ENCODE measurements at regions not wholly inside any gene's neighbourhood (a gene's known extent, or its start where the extent isn't known, plus 50 kb on each side); places are given as distances from the start of the nearest gene placed in this dataset.

DNA sequence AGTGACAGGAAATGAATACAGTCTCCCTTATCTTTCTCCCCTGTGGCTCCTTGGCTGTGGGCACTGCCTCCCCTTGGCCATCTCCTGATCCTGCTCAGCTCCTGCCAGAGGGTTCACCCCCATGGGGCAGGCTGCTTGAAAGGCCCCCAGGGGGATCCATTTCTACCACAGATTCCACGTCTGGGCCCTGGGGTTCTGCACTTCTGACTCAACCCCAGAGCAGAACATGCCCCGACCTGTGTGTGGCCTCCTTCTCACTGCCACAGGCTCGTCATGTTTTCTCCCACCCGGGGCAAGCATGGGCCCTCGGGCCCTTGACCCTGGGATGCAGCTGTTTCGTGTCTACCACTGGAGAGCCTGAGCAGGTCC is 122.2 kb downstream of the ACKR3 start:
- FAIRE-seq = no peak
- TF ChIP-seq, protein P1, sequence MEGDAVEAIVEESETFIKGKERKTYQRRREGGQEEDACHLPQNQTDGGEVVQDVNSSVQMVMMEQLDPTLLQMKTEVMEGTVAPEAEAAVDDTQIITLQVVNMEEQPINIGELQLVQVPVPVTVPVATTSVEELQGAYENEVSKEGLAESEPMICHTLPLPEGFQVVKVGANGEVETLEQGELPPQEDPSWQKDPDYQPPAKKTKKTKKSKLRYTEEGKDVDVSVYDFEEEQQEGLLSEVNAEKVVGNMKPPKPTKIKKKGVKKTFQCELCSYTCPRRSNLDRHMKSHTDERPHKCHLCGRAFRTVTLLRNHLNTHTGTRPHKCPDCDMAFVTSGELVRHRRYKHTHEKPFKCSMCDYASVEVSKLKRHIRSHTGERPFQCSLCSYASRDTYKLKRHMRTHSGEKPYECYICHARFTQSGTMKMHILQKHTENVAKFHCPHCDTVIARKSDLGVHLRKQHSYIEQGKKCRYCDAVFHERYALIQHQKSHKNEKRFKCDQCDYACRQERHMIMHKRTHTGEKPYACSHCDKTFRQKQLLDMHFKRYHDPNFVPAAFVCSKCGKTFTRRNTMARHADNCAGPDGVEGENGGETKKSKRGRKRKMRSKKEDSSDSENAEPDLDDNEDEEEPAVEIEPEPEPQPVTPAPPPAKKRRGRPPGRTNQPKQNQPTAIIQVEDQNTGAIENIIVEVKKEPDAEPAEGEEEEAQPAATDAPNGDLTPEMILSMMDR (IDR thresholded peaks at IDR 0.05; ENCODE audit: insufficient read depth, missing control alignments) = no peak
- no peak for DNase-seq (ENCODE audit: insufficient read length, low spot score)

DNA sequence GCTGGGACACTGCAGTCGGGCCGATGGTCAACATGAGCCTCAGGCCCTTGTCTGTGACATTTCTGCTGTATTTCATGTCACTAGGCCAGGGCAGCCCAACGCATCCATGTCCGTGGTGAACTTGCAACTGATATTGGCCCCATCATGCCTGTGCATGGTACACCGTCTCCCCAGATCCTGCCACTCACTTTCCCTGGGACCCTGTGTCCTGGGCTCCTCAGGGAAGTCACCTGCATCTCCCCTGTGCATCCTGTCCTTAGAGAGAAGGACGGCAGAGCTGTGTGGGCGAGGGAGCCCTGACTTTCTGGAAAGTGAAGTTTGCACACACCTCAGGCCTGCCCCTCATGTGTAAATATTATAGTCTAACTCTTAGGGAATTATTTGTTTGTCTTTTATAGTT is 123.3 kb downstream of the ACKR3 start:
- FAIRE-seq = no peak

DNA sequence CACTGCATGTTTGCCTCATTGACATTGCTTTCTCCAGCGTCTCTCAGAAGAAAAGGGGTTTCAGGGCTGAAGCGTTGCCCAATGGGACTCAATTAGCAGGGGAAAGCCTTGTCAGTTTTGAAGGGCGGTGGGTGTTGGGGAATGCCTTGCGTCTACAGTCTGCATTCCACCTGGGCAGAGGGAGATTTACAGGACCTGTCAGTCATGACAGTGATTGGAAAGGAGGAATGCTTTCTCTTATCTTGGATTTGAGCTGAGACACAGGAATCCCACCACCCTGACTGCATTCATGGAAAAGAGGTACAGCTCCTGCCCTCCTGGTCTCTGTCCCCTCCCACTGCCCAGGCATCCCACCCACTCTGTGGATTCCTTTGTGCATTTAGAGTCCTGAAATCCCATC is 123.9 kb downstream of the ACKR3 start:
- FAIRE-seq (no peak), DNase-seq (ENCODE audit: insufficient read length, low spot score) (no peak)
- TF ChIP-seq, protein P1 (IDR thresholded peaks at IDR 0.05; ENCODE audit: insufficient read depth, missing control alignments) = no peak

More for the DNA sequence above, 123.3 kb downstream of the ACKR3 start:
- DNase-seq (ENCODE audit: insufficient read length, low spot score) = no peak
- TF ChIP-seq, protein P1 (IDR thresholded peaks at IDR 0.05; ENCODE audit: insufficient read depth, missing control alignments) = no peak

DNA sequence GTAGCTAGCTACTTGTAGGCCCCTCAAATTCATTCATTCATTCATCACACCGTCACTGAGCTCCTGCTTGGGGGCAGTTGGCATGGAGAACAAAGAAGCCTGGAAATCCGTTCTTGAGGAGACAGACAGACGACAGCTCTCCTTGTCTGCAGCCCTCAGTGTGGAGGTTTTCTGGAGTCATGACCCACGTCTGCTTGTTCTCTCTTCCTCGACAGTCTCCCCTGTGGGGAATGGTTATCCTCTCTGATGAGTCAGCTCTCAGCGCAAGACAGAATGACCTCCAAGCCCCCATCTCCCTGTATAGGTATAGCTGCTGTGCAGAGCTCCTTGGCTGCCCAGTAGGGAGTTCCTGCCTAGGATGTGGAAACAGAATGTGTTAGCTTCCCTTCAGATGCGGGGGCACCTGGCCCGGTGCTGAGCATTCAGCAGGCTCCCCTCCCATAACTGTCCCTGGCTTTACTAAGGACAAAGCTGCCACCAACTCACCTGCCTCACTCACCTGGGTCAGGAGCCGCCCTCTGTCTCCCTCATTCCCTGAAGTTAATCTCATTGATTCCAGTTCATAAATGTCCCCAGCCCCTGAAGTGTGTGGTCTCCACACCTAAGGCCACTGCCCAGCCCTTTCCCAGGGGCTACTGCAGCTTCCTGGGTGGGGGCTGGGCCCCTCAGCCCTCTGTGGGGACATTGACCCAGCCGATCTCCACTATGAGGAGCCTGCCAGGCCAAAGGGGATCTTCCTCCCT is 124.7 kb downstream of the ACKR3 start:
- TF ChIP-seq, protein P1 (IDR thresholded peaks at IDR 0.05; ENCODE audit: insufficient read depth, missing control alignments) = no peak
- DNase-seq (ENCODE audit: insufficient read length, low spot score) = no peak
- no peak for FAIRE-seq

DNA sequence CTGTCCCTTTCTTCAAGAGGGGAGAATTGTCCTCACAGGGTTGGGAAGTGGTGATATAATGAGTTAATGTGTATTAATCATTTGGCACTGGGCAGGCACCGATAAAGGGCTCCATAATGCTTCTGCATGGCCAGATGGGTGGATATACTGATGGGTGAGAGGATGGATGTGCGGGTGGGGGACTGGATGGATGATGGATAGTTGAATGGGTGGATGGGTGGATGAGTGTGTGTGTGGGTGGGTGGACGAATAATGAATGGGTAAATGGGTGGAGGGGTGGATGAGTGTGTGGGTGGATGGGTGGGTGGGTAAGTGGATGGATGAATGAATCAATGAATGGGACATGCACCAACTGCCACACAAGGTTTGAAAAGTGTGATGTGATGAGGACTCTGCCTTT is 127.2 kb downstream of the ACKR3 start:
- DNase-seq (ENCODE audit: insufficient read length, low spot score) = no peak
- TF ChIP-seq, protein P1 (IDR thresholded peaks at IDR 0.05; ENCODE audit: insufficient read depth, missing control alignments) = no peak
- no peak for FAIRE-seq

DNA sequence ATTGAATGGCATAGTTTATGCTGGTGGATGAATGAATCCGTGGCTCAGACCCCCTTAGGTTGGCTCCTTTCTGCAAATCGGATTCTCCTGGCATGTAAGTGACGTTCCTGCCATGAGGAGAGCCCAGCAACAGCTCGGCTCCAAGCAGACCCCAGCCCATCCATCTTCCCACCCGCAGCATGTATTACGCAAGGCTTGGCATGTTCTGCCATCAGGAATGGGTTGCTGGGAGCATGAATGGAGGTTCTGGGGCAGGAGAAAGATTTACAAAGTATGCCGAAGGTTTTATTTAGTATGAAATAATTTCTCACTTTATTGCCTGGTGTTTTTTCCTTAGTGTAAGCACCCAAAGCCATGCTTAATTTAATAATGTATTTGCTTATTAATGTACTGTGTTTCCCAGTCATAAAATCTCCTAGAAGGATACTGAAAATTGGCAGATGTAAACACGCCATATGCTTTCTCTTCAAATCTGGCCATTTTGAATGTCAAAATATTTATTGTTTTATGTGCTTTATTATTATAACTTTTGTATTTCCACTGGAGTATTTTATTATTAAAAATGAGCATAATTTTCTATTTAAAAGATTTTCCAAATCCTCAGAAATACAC is 128.5 kb downstream of the ACKR3 start:
- TF ChIP-seq, protein P1 (IDR thresholded peaks at IDR 0.05; ENCODE audit: insufficient read depth, missing control alignments) = no peak
- DNase-seq (ENCODE audit: insufficient read length, low spot score) (no peak), FAIRE-seq (no peak)

DNA sequence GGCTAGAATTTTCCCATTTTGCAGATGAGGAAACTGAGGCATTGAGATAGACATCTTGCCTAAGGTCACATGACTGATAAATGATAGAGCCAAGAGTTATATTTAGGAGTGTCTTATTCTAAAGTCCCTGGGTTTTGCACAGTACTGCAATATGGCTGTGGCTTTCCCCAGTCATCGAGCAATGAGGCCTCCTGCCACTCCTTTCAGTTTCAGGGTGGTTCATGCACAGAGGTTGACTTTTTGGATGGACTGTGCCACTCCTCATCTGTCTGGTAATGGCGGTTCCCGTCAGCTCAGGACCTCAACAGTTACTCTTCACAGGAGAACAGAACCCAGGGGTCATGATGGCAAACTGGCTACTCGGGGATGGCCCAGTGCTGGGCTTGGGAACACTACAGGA is 131.1 kb downstream of the ACKR3 start:
- no peak for DNase-seq (ENCODE audit: insufficient read length, low spot score)
- no peak for FAIRE-seq
- TF ChIP-seq, protein P1 (IDR thresholded peaks at IDR 0.05; ENCODE audit: insufficient read depth, missing control alignments) = no peak
